Activated naive CD8-positive, alpha-beta T cell treated with anti-CD3 and anti-CD28 coated beads, Interleukin-2, amount 10 ng/mL, durations not matched to agents 7 days and 5 days (primary cell): ENCODE measurements at regions not wholly inside any gene's neighbourhood (a gene's known extent, or its start where the extent isn't known, plus 50 kb on each side); places are given as distances from the start of the nearest gene placed in this dataset.
"Not testable (repeated sequence)": the region's sequence is repeated elsewhere in the genome, so short reads cannot be mapped to it uniquely, and the experiment has no call there.

Source experiments
- ATAC-seq: fragments of 150-1000 bp; cut with Tn5 transposase; one replicate; pipeline ENCODE4 v1.10.0; 2021; ENCODE audit warnings: low read depth, moderate library complexity
- POLR2A ChIA-PET: fragments of 350-600 bp; sonication (Branson Sonifier 250); formaldehyde crosslinking; loops from one replicate; lab custom pipeline; 2021; ENCODE audit warnings: antibody characterized with exemption; lab: Charles Lee
- DNase-seq: peaks from one replicate; pipeline ENCODE4 v3.0.0; 2021
- H3K27ac Mint-ChIP-seq: one replicate; pipeline ENCODE4 v1.8.0; 2022; ENCODE audit warnings: mild to moderate bottlenecking, mixed read lengths
- H3K27me3 Mint-ChIP-seq: one replicate; pipeline ENCODE4 v1.8.0; 2022; ENCODE audit warnings: mild to moderate bottlenecking, moderate library complexity, mixed read lengths
- H3K36me3 Mint-ChIP-seq: one replicate; pipeline ENCODE4 v1.8.0; 2021; ENCODE audit warnings: mild to moderate bottlenecking, mixed read lengths
- H3K4me1 Mint-ChIP-seq: one replicate; pipeline ENCODE4 v1.8.0; 2021; ENCODE audit warnings: mixed read lengths
- H3K4me3 Mint-ChIP-seq: one replicate; pipeline ENCODE4 v1.8.0; 2022; ENCODE audit warnings: mild to moderate bottlenecking, moderate library complexity, mixed read lengths
- H3K9me3 Mint-ChIP-seq: one replicate; pipeline ENCODE4 v1.8.0; 2021; ENCODE audit warnings: mixed read lengths

- POLR2A ChIA-PET, result no interaction called here
- no peak for ATAC-seq
- no peaks in the 10 kb centered on the region for H3K9me3 Mint-ChIP-seq
- H3K4me3 Mint-ChIP-seq, result no peak overlapping the region
- H3K27ac Mint-ChIP-seq, result no peak overlapping the region
- DNase-seq, result no peak
- no peaks in the 10 kb centered on the region for H3K4me1 Mint-ChIP-seq
- no peaks in the 10 kb centered on the region for H3K27me3 Mint-ChIP-seq
- no peaks in the 10 kb centered on the region for H3K36me3 Mint-ChIP-seq
Observed at GRCh38 chr4:124121461-124121971, 591.0 kb downstream of the ANKRD50 start.

GRCh38 chr4:124123181-124123580 lies 589.4 kb downstream of the ANKRD50 start:
- no peaks in the 10 kb centered on the region for H3K36me3 Mint-ChIP-seq
- no peaks in the 10 kb centered on the region for H3K4me1 Mint-ChIP-seq
- no peaks in the 10 kb centered on the region for H3K27me3 Mint-ChIP-seq
- POLR2A ChIA-PET, result no interaction called here
- no peak for ATAC-seq
- no peak for DNase-seq
- H3K9me3 Mint-ChIP-seq, result no peaks in the 10 kb centered on the region
- H3K27ac Mint-ChIP-seq, result no peak overlapping the region
- no peak overlapping the region for H3K4me3 Mint-ChIP-seq

GRCh38 chr4:124123721-124124120 lies 588.8 kb downstream of the ANKRD50 start:
- ATAC-seq (no peak), DNase-seq (no peak)
- no peak overlapping the region for H3K27ac Mint-ChIP-seq
- POLR2A ChIA-PET, result no interaction called here
- H3K36me3 Mint-ChIP-seq, result no peaks in the 10 kb centered on the region
- peaks cover 2% of the 10 kb centered on the region for H3K9me3 Mint-ChIP-seq
- H3K4me3 Mint-ChIP-seq, result no peak overlapping the region
- no peaks in the 10 kb centered on the region for H3K4me1 Mint-ChIP-seq
- H3K27me3 Mint-ChIP-seq, result no peaks in the 10 kb centered on the region

GRCh38 chr4:124131324-124131723 lies 581.2 kb downstream of the ANKRD50 start:
- H3K9me3 Mint-ChIP-seq, H3K27ac Mint-ChIP-seq, DNase-seq, H3K36me3 Mint-ChIP-seq, H3K27me3 Mint-ChIP-seq, H3K4me1 Mint-ChIP-seq, POLR2A ChIA-PET, ATAC-seq, H3K4me3 Mint-ChIP-seq: not testable (repeated sequence)

GRCh38 chr4:124132161-124132560 lies 580.4 kb downstream of the ANKRD50 start:
- H3K4me1 Mint-ChIP-seq, result no peaks in the 10 kb centered on the region
- DNase-seq (no peak), ATAC-seq (no peak)
- H3K27me3 Mint-ChIP-seq, result no peaks in the 10 kb centered on the region
- no peak overlapping the region for H3K27ac Mint-ChIP-seq
- POLR2A ChIA-PET, result no interaction called here
- no peaks in the 10 kb centered on the region for H3K36me3 Mint-ChIP-seq
- H3K9me3 Mint-ChIP-seq, result peaks cover 2% of the 10 kb centered on the region
- no peak overlapping the region for H3K4me3 Mint-ChIP-seq

GRCh38 chr4:124133753-124134152 lies 578.8 kb downstream of the ANKRD50 start:
- ATAC-seq (no peak), DNase-seq (no peak)
- H3K9me3 Mint-ChIP-seq, result no peaks in the 10 kb centered on the region
- no peak overlapping the region for H3K4me3 Mint-ChIP-seq
- H3K4me1 Mint-ChIP-seq, result no peaks in the 10 kb centered on the region
- no peaks in the 10 kb centered on the region for H3K27me3 Mint-ChIP-seq
- POLR2A ChIA-PET, result no interaction called here
- H3K36me3 Mint-ChIP-seq, result no peaks in the 10 kb centered on the region
- no peak overlapping the region for H3K27ac Mint-ChIP-seq

GRCh38 chr4:124135409-124135813 lies 577.1 kb downstream of the ANKRD50 start:
- Mint-ChIP-seq H3K36me3 (no peaks in the 10 kb centered on the region), H3K27ac (no peak overlapping the region), H3K4me3 (no peak overlapping the region), H3K27me3 (no peaks in the 10 kb centered on the region), H3K9me3 (no peaks in the 10 kb centered on the region), H3K4me1 (no peaks in the 10 kb centered on the region)
- no peak for ATAC-seq
- no peak for DNase-seq
- POLR2A ChIA-PET, result no interaction called here

GRCh38 chr4:124139044-124139443 lies 573.5 kb downstream of the ANKRD50 start:
- ATAC-seq (no peak), DNase-seq (no peak)
- Mint-ChIP-seq H3K27ac (no peak overlapping the region), H3K36me3 (no peaks in the 10 kb centered on the region), H3K27me3 (no peaks in the 10 kb centered on the region), H3K4me3 (no peak overlapping the region), H3K9me3 (no peaks in the 10 kb centered on the region), H3K4me1 (no peaks in the 10 kb centered on the region)
- POLR2A ChIA-PET, result no interaction called here

- Mint-ChIP-seq H3K36me3 (no peaks in the 10 kb centered on the region), H3K9me3 (no peaks in the 10 kb centered on the region), H3K27ac (no peak overlapping the region), H3K4me3 (no peak overlapping the region), H3K27me3 (no peaks in the 10 kb centered on the region), H3K4me1 (no peaks in the 10 kb centered on the region)
- POLR2A ChIA-PET, result no interaction called here
- no peak for DNase-seq
- no peak for ATAC-seq
Observed at GRCh38 chr4:124143632-124144031, 568.9 kb downstream of the ANKRD50 start.

GRCh38 chr4:124144238-124144654 lies 568.3 kb downstream of the ANKRD50 start:
- Mint-ChIP-seq H3K27ac (no peak overlapping the region), H3K36me3 (no peaks in the 10 kb centered on the region), H3K27me3 (no peaks in the 10 kb centered on the region), H3K4me1 (no peaks in the 10 kb centered on the region), H3K4me3 (no peak overlapping the region), H3K9me3 (no peaks in the 10 kb centered on the region)
- ATAC-seq (no peak), DNase-seq (no peak)
- POLR2A ChIA-PET, result no interaction called here

- H3K27ac Mint-ChIP-seq, result no peak overlapping the region
- POLR2A ChIA-PET, result no interaction called here
- no peaks in the 10 kb centered on the region for H3K9me3 Mint-ChIP-seq
- H3K4me1 Mint-ChIP-seq, result no peaks in the 10 kb centered on the region
- ATAC-seq (no peak), DNase-seq (no peak)
- no peaks in the 10 kb centered on the region for H3K36me3 Mint-ChIP-seq
- H3K27me3 Mint-ChIP-seq, result no peaks in the 10 kb centered on the region
- H3K4me3 Mint-ChIP-seq, result no peak overlapping the region
Observed at GRCh38 chr4:124146068-124146467, 566.5 kb downstream of the ANKRD50 start.

- Mint-ChIP-seq H3K27me3 (no peaks in the 10 kb centered on the region), H3K4me3 (no peak overlapping the region)
Observed at GRCh38 chr4:124151031-124151430, 561.5 kb downstream of the ANKRD50 start.

GRCh38 chr4:124152132-124152531 lies 560.4 kb downstream of the ANKRD50 start:
- Mint-ChIP-seq H3K9me3 (no peaks in the 10 kb centered on the region), H3K4me1 (no peaks in the 10 kb centered on the region), H3K4me3 (no peak overlapping the region), H3K27ac (no peak overlapping the region), H3K36me3 (no peaks in the 10 kb centered on the region), H3K27me3 (no peaks in the 10 kb centered on the region)
- DNase-seq (no peak), ATAC-seq (no peak)
- POLR2A ChIA-PET, result no interaction called here

More at GRCh38 chr4:124151031-124151430, 561.5 kb downstream of the ANKRD50 start:
- POLR2A ChIA-PET, result no interaction called here
- Mint-ChIP-seq H3K27ac (no peak overlapping the region), H3K4me1 (no peaks in the 10 kb centered on the region), H3K9me3 (no peaks in the 10 kb centered on the region), H3K36me3 (no peaks in the 10 kb centered on the region)
- ATAC-seq, result no peak
- DNase-seq, result no peak

- POLR2A ChIA-PET, result no interaction called here
- DNase-seq (no peak), ATAC-seq (no peak)
- H3K27me3 Mint-ChIP-seq, result peaks cover 3% of the 10 kb centered on the region
- no peaks in the 10 kb centered on the region for H3K4me1 Mint-ChIP-seq
- no peaks in the 10 kb centered on the region for H3K9me3 Mint-ChIP-seq
- no peaks in the 10 kb centered on the region for H3K36me3 Mint-ChIP-seq
- no peak overlapping the region for H3K4me3 Mint-ChIP-seq
- H3K27ac Mint-ChIP-seq, result no peak overlapping the region
Observed at GRCh38 chr4:124155239-124155638, 557.3 kb downstream of the ANKRD50 start.
